ENCODE measurements at regions not wholly inside any gene's neighbourhood (a gene's known extent, or its start where the extent isn't known, plus 50 kb on each side); places are given as distances from the start of the nearest gene placed in this dataset.
A peak's percentile ranks its signal among the peaks of the same experiment; 100 is the strongest.

DNA sequence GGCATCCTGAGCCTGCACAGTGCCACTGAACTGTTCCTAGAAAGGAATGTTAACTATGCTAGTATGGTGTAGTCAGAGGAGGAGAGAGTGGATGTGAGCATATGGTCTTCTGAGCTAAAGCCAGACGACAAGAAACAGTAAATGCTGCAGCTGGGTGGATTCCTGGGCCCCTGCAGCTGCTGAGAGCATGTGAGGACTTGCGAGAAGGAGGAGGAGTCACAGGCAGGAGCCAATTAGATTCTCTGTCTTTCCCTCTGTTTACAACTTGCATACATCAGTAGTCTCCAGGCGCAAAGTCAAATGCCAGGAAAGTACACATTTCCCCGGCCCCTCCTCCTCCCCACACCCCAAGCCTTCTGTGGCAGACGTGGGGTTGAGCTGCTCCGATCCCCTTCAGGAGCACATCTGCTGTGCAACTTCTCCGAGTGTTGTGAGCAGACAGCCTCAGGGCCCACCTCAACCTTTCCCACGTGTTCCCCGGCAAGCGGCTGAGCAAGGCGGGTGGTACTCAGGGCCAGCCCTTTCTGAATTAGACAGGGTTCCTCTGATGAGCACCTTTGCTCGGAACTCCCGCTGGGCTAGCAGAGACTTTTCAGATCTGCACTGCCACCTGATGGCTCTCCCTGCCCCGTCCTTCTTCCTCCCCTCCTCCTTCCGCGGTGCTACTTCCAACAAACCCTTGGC lies 108.7 kb upstream of the ATP6AP2 start:
- H3K4me3 ChIP-seq (ENCODE audit: low read depth, low read length), result no peak overlapping the region
- TF ChIP-seq, protein P1, sequence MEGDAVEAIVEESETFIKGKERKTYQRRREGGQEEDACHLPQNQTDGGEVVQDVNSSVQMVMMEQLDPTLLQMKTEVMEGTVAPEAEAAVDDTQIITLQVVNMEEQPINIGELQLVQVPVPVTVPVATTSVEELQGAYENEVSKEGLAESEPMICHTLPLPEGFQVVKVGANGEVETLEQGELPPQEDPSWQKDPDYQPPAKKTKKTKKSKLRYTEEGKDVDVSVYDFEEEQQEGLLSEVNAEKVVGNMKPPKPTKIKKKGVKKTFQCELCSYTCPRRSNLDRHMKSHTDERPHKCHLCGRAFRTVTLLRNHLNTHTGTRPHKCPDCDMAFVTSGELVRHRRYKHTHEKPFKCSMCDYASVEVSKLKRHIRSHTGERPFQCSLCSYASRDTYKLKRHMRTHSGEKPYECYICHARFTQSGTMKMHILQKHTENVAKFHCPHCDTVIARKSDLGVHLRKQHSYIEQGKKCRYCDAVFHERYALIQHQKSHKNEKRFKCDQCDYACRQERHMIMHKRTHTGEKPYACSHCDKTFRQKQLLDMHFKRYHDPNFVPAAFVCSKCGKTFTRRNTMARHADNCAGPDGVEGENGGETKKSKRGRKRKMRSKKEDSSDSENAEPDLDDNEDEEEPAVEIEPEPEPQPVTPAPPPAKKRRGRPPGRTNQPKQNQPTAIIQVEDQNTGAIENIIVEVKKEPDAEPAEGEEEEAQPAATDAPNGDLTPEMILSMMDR (IDR thresholded peaks at IDR 0.05; ENCODE audit: control insufficient read depth, extremely low read depth, insufficient read depth), result peak; percentile 44
- DNase-seq (ENCODE audit: low read depth), result no peak

DNA sequence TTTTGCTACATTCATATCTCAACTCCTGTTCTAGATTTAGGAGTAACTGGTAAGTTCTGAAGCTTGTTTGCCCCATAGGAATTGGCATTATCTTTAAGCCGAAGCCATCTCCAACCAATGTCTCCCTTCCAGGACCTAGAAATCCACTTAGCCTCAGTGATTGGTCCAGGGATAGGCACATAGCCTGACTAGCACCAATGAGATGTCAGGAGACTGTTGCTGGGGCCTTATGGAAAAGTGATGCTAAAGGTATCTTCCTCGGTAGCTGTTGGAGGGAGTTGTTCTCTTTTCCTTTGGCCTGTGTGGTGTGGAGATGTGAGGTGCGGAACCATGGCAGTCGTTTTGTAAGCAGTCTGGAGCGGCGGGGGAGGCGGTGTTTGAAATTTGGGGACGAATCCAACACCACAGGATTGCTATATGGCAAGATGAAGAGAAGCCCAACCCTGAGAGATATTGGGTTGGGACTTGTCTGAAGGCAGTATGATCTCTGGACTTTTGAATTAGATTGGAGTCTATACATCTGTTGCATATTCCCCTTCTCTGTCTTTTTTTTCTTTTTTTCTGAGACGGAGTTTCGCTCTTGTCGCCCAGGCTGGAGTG lies 109.8 kb upstream of the ATP6AP2 start:
- DNase-seq (ENCODE audit: low read depth), result no peak
- H3K4me3 ChIP-seq (ENCODE audit: low read depth, low read length), result no peak overlapping the region
- TF ChIP-seq, protein P1 (IDR thresholded peaks at IDR 0.05; ENCODE audit: control insufficient read depth, extremely low read depth, insufficient read depth), result no peak

DNA sequence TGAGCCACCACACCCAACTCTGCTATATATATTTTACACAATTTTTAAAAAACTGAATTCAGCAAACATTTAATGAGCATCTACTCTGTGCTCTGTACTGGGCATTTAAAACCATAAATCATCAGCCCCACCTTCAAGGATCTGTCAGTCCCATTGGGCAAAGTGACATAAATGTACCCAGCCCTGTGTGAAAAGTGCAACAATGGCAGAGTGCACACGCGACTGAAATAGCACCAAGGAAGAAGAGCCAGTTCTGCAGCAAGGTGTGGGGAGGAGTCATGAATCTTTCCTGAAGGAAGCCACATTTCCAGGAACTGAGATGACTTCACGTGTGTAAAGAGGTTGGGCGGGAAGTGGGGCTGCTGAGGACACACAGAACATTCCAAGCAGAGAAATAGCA lies 111.5 kb upstream of the ATP6AP2 start:
- no peak overlapping the region for H3K4me3 ChIP-seq (ENCODE audit: low read depth, low read length)
- TF ChIP-seq, protein P1 (IDR thresholded peaks at IDR 0.05; ENCODE audit: control insufficient read depth, extremely low read depth, insufficient read depth), result no peak
- no peak for DNase-seq (ENCODE audit: low read depth)

DNA sequence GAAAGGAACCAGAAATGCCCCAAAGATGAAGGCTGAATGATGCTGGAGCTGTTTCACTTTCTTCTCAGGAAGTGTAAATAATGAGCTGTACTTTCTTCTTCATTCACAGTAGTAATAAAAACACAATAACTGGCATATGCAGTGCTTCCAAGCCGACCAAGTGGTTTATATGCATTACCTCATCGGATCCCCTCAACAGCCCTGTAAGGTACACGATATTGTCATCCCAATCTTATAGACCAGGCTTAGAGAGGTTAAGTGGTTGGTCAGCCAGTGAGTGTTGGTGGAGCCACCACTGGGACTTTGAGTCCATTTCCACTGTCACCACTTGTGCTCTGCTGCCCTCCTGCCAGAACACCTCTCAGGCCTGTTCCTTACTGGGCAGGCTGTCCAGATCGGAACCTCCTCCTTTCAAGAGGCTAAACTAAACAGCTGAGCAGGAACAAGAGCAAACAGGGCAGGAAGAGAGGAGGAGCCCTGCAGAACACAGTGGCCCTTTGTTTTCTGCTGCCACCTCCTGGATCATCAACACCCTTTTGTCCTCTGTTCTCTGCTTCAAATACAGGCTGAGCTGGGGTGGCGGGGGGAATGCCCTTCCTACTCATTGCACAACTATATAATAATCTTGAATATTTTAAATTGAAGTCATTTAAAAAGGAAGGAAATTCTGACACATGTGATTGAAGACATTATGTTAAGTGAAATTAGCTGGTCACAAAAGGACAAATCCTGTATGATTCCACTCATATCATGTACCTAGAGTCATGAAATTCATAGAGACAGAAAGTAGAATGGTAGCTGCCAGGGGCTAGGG lies 112.5 kb upstream of the ATP6AP2 start:
- H3K4me3 ChIP-seq (ENCODE audit: low read depth, low read length), result no peak overlapping the region
- TF ChIP-seq, protein P1 (IDR thresholded peaks at IDR 0.05; ENCODE audit: control insufficient read depth, extremely low read depth, insufficient read depth), result peak; percentile 60
- peak; percentile 76 for DNase-seq (ENCODE audit: low read depth)

DNA sequence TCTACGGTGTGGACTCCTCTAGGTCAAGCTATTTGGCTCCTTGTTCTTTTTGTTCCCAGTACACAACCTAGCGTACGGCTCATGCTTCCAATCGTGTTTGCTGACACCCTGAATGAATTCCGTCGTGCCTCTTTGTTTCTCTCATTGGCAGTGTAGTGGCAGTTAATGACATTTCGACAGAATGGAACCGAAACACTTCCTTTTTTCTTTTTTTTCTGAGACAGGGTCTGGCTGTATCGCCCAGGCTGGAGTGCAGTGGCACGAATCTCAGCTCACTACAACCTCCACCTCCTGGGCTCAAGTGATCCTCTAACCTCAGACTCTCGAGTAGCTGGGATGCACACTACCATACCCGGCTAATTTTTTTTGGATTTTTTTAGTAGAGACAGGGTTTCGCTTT lies 113.3 kb upstream of the ATP6AP2 start:
- DNase-seq (ENCODE audit: low read depth), result no peak
- TF ChIP-seq, protein P1 (IDR thresholded peaks at IDR 0.05; ENCODE audit: control insufficient read depth, extremely low read depth, insufficient read depth), result no peak
- no peak overlapping the region for H3K4me3 ChIP-seq (ENCODE audit: low read depth, low read length)

DNA sequence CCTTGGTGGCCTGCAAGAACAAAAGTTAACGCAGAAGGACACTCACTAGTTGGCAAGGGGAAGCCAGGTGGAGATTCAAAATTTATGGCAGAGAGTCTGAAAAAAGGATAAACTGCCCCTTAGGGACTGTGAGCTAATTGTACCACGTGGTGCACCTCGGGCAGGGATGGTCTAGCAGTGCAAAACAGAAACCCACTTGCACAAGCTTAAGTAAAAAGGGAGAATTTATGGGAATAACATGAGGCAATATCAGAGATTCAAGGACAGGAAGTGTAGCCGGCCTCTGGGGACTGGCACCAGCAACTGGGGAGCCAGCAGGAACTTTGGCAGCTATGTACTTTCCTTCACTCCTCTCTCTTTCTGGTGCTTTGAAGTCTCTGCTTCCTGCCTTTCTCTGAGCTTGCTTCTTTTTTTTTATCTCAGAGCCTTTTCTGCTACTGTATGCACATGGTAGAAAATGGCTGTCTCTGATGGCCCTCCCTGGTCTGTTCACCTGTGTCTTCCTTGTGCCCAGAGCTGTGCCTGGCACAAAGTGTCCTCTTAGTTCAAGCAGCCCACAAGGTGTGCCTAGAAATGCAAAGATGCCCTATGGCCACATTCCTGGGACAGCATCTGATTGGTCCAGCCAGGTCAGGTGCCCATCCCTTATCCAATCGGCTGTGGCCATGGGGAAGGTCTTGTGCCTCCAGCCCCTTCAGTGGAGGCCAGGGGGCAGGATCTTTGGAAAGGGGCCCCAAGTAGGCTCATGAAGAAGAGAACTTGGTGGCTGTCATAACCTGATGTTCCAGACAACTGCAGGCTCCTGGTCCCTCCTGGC lies 114.8 kb upstream of the ATP6AP2 start:
- TF ChIP-seq, protein P1 (IDR thresholded peaks at IDR 0.05; ENCODE audit: control insufficient read depth, extremely low read depth, insufficient read depth), result no peak
- DNase-seq (ENCODE audit: low read depth), result no peak
- H3K4me3 ChIP-seq (ENCODE audit: low read depth, low read length), result no peak overlapping the region
